ELF-1 (cell line): ENCODE measurements at regions not wholly inside any gene's neighbourhood (a gene's known extent, or its start where the extent isn't known, plus 50 kb on each side); places are given as distances from the start of the nearest gene placed in this dataset.
"Not testable (repeated sequence)": the region's sequence is repeated elsewhere in the genome, so short reads cannot be mapped to it uniquely, and the experiment has no call there.

Source experiments
- DNase-seq: peaks from one replicate; pipeline ENCODE4 v3.0.0-alpha.2; 2016; ENCODE audit warnings: low read depth, low spot score

DNA sequence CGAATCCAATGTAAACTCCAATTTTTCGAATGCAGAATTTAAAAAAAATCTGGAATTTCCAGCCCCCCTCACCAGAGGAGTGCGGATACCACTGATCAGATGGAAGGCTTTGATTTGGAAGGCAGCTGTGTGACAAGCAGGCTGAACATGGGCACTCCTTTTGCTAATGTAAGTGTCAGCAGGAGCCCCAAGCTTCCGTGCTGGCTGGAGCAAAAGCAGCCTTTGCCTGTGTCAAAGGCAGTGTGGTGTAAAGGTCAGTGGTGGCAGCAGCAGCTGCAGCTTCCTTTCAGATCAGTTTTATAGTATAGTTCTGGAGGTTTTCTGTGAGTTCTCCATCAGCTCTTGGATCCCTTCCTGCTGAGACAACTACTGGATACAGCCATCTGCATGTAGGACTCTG is 259.9 kb downstream of the CTH start:
- no peak for DNase-seq

DNA sequence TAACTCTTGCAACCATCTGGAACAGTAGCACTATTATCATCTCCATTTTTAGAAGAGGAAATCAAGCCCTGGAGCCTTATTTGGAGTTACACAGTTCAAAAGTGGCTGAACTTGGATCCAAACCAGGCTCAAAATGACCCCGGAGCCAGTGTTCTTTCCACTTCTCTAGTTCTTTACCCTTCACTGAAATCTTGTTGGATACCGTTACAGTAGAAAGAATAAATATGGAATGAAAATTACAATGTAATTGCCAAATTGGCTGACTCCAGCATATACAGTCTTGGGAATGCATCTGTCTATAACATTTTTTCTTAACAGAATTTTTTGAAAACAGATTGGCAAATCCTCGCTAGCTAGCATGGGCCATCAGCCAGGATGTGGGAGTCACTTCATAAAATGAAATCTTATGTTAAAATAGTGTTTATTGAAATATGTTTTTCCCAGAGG is 261.4 kb downstream of the CTH start:
- DNase-seq: no peak

DNA sequence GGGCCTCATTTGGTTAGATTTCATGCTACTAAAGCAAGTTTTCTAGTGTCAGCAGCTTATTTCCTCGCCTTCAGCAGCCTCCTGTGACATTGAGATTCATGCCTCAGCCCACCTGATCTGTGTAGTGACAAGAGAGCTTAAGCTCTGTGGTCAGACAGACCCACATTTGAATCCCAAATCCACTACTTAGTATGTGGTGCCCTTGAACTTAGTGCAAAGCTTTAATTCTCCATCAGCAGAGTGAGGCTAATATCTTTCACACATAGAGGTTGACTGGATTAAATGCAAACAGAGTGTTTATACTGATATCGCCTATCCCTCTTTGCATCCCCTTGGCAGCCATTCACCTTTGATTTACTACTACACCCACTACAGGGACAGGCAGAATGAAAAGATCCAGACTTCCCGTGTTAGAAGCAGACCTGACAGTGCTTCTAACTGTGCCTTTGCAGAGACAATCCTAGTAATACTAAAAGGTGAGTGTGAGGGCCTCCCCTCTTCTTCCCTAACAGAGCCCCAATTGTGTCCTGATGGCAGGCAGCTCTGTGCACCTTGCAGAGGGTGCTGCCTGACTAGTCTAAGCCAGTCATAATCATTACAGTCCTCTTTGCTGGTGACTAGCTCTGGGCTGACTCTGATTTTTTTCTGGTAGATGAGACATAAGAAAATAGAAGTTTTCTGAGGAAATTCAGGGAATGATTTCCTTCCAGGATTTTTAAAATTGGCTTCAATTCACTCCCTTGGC is 264.0 kb downstream of the CTH start:
- no peak for DNase-seq

DNA sequence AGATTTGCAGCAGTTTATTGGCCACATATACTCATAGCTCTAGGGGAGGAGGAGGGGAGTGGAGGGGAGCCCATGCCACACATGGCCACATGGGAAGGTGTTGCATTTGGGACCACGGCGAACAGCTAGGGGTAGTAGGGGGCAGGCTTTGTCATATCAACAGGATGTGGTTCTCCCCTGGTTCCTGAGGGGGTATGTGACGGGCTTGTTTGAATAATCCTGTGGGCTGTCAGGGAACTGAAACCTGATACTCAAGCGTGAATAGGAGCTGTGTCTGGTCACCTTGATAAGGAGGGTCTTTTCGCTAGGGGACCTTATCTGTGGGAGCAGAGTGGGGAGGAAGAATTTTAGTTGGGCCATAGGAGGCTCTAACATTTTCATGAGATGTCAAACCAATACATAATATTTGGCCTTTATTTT is 264.7 kb downstream of the CTH start:
- peak; percentile 35 for DNase-seq

DNA sequence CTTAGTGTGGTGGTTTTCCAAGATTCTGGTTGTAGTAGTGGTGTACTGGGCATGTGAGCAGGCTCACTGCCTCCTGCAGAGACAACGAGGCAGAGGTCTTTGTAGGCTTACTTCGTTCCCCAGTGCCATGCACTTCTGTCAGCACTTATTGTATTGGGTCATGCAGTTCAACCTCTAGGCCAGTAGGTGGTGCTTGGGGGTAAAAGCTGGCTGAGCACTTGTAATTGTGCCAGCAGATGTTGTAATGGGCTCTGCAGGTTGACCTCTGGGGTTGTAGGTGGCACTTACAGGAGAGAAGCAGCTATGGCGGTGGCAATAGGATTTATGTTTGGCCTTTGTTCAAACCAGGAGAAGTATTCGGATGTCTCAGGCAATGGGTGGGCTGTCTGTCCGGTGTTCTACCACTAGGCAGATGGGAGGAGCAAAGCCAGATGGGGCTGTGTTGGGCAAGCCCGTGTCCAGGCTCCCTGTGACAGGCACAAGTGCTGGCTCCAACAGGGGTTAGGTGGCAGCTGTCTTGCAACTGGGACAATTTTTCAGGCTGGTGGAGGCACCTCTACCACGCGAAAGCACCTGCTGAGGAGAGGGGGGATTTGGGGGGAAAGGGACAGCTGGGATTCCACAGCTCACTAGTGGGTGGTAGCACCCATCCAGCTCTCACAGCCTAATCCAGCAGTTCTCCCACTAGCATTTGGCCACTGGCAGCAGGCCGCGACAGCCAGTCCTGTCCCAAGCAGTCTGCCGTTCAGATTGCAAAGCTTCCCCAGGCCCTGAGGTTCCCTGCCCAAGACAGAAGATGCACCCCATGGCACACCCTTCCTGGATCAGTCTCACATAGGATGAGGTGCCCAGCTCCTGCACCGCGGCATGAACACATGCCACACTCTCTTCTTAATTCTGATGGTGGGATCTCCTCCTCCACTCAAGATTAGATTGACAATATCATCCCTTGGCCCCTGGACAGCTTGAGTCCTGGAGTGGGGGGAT is 274.5 kb downstream of the CTH start:
- peak; percentile 78 for DNase-seq

DNA sequence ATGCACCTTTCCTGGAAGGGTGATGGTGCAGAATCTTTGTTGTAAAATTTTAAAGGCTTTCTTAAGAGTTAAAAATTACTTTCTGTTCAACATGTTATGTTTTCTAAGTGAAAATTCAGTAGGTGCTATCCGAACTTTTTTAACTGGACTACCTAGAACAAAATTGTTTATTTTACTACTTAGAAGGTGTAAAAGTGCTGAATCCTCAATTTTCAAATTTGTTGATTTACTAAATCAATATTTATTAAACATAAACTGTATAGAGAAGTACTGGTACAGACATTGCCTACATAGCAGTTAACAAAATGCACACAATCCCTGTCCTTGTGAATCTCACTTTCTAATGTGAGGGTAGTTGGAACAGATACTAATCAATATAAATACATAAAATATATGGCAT is 277.5 kb downstream of the CTH start:
- no peak for DNase-seq

DNA sequence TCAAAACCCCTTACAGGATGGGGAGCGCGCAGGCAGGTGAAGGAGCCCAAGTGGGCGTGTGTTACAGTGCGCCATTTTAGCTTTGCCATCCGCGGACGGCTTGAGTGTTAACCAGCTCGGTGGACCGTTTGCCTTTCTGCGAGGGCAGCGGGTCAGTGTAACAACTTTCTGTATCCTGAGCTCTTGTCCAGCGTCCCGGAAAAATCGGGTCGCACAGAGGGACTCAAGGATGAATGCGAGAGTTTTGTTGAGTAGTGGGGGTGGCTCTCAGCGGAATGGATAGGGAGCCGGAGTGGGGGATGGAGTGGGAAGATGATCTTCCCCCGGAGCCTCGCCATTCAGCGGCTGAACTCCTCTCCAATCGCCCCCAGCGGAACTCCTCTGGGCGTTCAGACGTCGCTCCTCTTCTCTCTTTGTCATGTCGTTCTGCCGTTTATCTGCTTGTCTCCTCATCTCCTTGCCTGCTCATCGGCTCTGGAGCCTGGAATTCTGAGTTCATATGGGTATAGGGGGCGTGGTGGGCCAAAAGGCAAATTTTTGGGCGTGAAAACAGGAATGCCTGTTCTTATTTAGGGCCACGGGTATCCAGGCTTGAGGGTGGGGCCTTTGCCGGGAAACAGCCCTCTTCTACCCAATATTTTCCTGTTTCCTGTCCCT is 295.4 kb downstream of the CTH start:
- peak; percentile 50 for DNase-seq

DNA sequence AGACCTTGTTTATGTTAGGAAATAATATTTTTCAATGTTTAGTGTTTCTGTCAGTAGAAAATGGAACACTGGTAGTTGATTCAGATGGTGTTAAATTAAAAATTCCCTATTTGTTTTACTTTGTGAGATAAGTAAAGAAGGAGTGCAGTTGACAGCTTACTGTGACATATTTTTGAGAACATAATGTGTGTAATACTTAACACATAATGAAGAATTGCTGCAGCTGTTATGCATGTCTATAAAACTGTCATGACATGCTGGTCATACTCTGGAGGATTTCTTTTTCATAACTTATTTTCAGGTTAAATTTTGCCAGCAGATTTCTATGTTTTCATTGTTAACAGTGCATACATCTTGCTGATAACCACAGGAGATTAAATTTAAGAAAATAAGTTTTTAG is 296.1 kb downstream of the CTH start:
- DNase-seq: no peak

DNA sequence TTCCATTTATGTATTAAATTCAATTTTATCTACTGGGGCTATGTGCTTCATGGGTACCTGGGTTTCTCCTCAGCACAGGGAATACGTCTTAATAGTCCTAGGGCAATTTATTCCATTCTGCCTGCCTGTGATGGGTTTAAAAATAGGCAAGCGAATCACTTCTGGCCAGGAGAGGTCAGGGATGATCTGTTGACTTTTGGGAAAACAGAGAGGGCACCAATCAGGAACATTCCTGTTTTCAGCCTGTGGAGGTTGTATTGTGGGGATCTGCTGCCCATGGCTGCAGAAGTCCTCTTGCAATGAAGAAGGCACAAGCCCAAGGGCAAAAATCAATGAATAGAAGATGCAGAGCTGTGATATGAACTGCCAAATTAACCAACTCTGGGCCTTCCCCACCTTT is 303.1 kb downstream of the CTH start:
- peak; percentile 14 for DNase-seq

DNA sequence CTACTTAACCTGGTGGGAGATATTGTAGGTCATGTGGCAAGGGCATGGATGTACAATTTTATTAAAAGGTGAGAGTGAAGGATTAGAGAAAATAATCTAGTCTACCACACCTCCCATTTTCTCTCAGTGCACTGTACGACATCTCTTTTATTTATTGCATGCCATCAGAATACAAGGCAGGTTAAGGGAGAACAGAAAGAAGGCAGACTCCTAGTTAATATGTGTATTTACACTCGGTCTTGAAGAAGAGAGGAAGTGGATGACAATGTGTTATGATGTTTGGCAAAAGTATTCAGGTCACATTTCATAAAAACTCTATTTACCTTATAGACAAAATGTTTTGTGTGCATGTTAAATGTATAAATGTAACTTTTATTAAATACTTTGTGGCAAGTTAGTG is 306.1 kb downstream of the CTH start:
- no peak for DNase-seq

DNA sequence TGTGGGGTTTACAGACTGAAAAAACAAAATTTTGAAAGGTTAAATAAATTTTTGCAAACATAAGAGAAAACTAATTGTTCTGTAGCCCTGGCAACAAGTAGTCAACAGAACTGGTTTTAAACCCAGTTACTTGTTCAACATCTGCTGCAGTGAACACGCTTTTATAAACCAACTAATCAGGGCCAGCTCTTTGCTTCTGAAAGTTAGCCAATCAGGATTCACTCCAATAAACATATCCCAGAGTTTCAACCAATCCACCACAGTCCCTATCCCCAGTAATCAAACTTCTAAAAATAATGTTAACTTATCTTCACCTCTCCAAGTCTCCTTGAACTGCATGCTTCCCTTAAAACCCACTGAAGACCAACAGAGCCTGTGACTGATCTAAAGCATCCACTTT is 306.6 kb downstream of the CTH start:
- DNase-seq: no peak

DNA sequence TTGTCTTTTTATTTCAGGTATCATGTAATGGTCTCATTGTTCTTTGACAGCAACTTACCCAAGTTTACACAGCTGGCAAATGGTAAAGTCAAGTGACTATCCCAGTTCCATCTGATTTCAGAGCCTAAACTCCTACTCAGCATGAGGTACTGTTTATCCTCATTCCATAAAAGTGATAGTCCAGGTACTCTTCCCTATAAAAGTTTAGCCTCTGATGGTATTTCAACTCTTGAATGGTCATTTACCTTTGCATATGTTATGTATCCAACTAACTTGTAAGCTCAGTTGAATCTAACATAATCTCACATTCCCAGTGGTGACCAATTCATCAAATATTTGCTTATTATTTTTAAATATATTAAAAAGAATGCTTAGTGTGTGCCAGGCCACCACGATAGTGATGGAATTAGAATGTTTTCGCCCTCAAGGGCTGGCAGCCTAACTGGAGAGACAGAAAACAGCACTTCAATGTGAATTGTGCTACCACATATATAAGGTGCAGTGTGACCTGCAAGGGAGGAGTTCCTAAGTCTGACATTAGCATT is 307.1 kb downstream of the CTH start:
- DNase-seq: no peak

DNA sequence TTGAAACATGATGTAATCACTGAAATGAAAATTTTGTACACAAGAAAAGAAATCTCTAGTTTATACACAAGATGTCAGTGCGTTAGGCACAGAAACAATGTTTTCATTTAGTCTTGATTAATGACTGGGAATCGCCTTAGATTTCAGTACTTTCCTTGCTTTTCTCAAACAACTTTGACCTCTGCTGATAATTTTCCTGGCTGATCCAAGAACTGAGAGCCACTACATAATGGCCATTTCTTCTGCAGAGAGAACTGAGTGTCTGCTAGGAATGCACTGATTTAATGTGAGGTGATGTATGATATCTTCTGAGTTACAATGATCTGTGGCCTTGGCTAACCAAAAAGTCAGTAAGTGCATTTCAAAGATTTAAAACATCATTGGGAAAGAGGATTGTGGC is 308.1 kb downstream of the CTH start:
- DNase-seq: no peak

DNA sequence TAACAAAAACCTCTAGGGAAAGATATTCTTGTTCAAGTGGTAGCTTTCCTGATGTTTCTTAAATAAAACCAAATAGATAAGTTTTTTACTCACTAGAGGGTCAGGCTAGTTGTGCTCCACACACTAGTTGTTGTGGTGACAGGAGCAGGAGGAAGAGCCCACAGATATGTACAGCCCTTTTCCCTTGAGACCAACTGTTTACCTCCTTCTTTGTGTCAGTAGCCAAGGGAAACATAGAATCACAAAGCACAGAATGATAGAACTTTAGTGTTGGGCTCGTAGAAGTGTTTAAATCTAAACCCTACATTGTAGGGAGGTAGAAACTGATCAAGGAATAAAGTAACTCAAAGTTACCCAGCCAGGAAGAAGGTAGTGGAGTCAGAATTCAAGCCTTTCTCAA is 309.0 kb downstream of the CTH start:
- DNase-seq: no peak

DNA sequence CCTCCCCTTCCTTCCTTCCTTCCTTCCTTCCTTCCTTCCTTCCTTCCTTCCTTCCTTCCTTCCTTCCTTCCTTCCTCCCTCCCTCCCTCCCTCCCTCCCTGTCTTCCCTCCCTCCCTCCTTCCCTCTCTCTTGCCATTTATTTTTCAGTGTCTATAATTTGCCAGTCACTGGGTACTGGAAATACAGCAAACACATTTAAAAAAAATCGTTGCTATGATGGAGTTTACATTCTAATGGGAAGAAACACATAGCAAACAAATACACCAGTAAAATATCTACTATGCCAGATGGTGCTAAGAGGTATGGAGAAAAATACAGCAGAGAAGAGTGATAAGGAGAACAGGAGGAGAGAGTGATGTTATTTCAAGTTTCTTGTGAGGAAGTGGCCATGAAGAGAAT is 309.5 kb downstream of the CTH start:
- no peak for DNase-seq

DNA sequence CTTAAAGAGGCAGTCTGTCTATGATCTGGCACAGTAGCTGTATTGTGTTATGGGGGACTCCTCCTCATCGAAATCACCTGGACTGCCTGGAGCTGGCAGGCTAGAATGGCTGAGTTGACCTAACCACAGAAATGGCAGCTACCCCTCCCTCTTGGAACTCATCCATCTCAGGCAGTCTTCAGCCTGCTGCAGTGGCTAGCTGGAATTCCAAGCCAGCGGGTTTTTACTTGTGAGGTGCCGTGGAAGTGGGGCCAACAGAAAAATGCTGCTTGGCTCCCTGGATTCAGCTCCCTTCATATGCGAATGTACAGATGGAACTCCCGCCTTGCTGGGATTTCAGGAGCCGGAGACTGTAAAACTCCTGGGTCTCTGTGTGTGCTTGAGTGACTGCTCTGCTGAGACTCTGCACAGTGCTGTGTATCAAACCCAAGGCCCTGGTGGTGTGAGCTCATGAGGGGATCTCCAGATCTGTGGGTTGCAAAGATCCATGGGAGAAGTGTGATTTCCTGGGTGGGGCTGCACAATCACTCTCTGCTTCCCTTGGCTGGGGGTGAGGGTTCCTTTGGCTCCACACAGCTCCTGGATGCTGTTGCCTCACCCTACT is 316.9 kb downstream of the CTH start:
- peak; percentile 17 for DNase-seq

DNA sequence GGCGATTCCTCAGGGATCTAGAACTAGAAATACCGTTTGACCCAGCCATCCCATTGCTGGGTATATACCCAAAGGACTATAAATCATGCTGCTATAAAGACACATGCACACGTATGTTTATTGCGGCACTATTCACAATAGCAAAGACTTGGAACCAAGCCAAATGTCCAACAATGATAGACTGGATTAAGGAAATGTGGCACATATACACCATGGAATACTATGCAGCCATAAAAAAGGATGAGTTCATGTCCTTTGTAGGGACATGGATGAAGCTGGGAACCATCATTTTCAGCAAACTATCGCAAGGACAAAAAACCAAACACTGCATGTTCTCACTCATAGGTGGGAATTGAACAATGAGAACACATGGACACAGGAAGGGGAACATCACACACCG is 311.1 kb downstream of the PTGER3 start:
- not testable (repeated sequence) for DNase-seq

DNA sequence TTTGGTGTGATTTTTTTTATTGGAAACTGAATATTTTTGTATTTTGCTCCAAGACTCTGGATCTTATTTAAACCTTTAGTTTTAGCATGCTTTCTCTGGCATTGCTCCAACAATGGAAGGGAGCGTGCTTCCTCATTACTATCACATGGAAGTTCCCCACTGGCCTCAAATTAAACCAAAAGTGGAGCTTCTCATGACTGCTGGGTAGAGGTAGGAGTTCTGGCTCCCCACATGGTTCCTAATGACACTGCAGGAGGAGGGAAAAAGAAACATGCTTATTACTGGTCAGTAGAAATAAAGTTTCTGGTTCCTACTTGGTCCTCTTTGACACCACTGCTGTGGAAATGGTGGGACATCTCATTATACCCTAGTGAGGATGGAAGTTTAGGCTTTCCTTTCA is 310.5 kb downstream of the PTGER3 start:
- no peak for DNase-seq

DNA sequence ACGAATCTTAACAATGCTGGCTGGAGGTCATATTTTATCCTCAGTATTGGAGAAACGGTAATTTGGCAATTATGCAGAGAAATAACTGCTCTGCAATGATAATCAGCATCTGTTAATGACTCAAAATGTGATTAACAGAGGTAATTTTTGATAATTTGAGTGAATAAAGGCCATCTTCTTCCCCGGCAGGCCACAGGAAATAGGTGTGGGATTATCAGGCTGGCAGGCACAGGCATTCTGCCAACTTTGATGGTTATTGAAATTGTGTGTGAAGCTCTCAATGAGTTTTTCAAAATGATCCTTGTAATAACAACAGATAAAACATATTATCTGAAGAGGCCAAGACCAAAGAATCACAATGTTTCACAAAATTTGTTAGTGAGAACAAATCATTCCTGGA is 309.0 kb downstream of the PTGER3 start:
- no peak for DNase-seq

DNA sequence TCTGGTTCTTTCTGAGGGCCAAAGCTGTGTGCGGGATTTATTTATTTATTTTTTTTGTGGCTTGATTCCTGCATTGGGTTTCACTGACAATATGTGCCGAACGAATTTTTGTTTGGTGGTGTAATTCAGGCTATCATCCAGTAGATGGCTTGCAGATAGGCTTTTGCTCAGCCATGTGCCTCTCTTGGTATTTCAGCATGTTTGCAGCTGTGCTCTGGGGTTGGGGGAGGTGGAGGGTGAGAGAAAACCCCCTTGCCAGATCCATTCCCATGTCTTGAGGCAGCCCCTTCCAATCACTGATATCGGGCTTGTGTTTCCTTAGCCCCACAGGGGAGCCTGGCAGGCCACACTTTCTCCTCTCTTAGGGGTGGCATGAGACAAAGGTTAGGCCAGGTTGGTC is 302.4 kb downstream of the PTGER3 start:
- peak; percentile 40 for DNase-seq

DNA sequence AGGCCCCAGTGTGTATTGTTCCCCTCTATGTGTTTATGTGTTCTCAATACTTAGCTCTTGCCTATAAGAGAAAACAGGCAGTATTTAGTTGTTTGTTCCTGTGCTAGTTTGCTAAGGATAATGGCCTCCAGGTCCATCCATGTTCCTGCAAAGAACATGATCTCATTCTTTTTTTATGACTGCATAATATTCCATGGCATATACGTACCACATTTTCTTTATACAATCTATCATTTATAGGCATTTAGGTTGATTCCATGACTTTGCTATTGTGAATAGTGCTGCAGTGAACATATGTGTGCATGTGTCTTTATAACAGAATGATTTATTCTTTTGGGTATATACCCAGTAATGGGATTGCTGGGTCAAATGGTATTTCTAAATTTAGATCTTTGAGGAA is 301.6 kb downstream of the PTGER3 start:
- DNase-seq: not testable (repeated sequence)

DNA sequence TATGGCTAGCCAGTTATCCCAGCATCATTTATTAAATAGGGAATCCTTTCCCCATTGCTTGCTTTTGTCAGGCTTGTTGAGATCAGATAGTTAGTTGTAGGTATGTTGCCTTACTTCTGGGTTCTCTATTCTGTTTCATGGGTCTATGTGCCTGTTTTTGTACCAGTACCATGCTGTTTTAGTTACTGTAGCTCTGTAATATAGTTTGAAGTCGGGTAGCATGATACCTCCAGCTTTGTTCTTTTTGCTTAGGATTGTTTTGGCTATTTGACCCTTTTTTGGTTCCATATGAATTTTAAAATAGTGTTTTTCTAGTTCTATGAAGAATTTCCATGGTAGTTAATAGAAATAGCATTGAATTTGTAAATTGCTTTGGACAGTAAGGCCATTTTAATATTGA is 300.5 kb downstream of the PTGER3 start:
- not testable (repeated sequence) for DNase-seq
